ENCODE measurements at regions not wholly inside any gene's neighbourhood (a gene's known extent, or its start where the extent isn't known, plus 50 kb on each side); places are given as distances from the start of the nearest gene placed in this dataset.

DNA sequence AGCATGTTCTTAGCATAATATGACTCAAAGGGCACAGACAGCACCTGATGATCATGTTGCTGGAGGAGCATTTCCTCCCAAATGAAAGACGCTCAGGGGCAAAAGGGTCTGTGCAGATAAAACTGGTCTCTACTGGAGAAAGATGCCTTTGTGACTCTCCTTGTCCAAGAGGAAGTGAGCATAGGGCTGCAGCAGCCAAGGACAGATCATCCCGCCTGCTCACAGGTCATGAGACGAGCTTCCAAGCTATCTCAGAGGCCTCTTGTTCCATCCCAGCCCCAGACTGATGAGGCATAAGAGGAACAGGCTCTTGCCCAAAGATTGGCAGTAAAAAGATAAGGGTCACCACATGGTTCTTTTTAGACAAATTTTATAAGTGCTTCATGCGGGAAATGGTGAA lies 141.8 kb downstream of the KATNIP start:
- no peak overlapping the region for H3K4me3 ChIP-seq (ENCODE audit: low read depth, low read length)
- no peak for TF ChIP-seq CTCF (IDR thresholded peaks at IDR 0.05; ENCODE audit: borderline replicate concordance, insufficient read depth, low read depth, low read length)

- no peak overlapping the region for H3K4me3 ChIP-seq (ENCODE audit: low read depth, low read length)
- TF ChIP-seq CTCF (IDR thresholded peaks at IDR 0.05; ENCODE audit: borderline replicate concordance, insufficient read depth, low read depth, low read length): no peak
Measured at GRCh38 chr16:27692576-27692975, 142.6 kb downstream of the KATNIP start.

- TF ChIP-seq CTCF (IDR thresholded peaks at IDR 0.05; ENCODE audit: borderline replicate concordance, insufficient read depth, low read depth, low read length): no peak
- H3K4me3 ChIP-seq (ENCODE audit: low read depth, low read length): no peak overlapping the region
Measured at GRCh38 chr16:27695161-27695560, 145.2 kb downstream of the KATNIP start.

DNA sequence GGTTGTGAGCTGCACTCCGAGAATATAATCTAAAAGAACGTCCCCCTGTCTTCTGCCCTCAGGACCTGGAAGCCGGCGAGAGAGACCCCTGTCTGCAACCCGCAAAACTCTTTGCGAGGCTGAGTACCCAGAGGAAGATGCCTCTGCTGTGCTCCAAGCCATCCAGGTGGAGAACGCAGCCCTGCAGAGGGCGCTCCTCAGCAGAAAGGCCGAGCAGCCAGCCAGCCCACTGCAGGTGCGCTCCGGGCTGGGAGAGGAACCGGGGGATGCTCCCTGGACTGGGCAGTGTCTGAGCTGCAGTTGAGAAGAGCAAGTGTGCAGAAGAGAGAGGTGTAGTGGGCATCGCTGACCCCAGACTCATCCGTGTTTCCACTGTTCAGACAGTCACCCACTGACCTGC lies 148.3 kb downstream of the KATNIP start:
- TF ChIP-seq CTCF (IDR thresholded peaks at IDR 0.05; ENCODE audit: borderline replicate concordance, insufficient read depth, low read depth, low read length): peak; percentile 28; the same call in 1 of the 2 replicates
- H3K4me3 ChIP-seq (ENCODE audit: low read depth, low read length): no peak overlapping the region

GRCh38 chr16:27698746-27699145 lies 148.8 kb downstream of the KATNIP start:
- no peak for TF ChIP-seq CTCF (IDR thresholded peaks at IDR 0.05; ENCODE audit: borderline replicate concordance, insufficient read depth, low read depth, low read length)

GRCh38 chr16:27699540-27699939 lies 149.6 kb downstream of the KATNIP start:
- H3K4me3 ChIP-seq (ENCODE audit: low read depth, low read length): no peak overlapping the region
- no peak for TF ChIP-seq CTCF (IDR thresholded peaks at IDR 0.05; ENCODE audit: borderline replicate concordance, insufficient read depth, low read depth, low read length)

More at GRCh38 chr16:27698746-27699145, 148.8 kb downstream of the KATNIP start:
- no peak overlapping the region for H3K4me3 ChIP-seq (ENCODE audit: low read depth, low read length)

- TF ChIP-seq CTCF (IDR thresholded peaks at IDR 0.05; ENCODE audit: borderline replicate concordance, insufficient read depth, low read depth, low read length): no peak
- no peak overlapping the region for H3K4me3 ChIP-seq (ENCODE audit: low read depth, low read length)
Measured at GRCh38 chr16:27700304-27700995, 150.5 kb downstream of the KATNIP start.
